ENCODE measurements at regions not wholly inside any gene's neighbourhood (a gene's known extent, or its start where the extent isn't known, plus 50 kb on each side); places are given as distances from the start of the nearest gene placed in this dataset.
"Not testable (repeated sequence)": the region's sequence is repeated elsewhere in the genome, so short reads cannot be mapped to it uniquely, and the experiment has no call there.

GRCh38 chr4:20196476-20196875 is 55.2 kb upstream of the SLIT2 start:
- DNase-seq (ENCODE audit: low spot score): no peak

- no peak for DNase-seq (ENCODE audit: low spot score)
Measured at GRCh38 chr4:20195071-20195885, 56.4 kb upstream of the SLIT2 start.

GRCh38 chr4:20194123-20195013 is 57.3 kb upstream of the SLIT2 start:
- DNase-seq (ENCODE audit: low spot score): no peak

- no peak for DNase-seq (ENCODE audit: low spot score)
Measured at GRCh38 chr4:20193141-20193936, 58.4 kb upstream of the SLIT2 start.

GRCh38 chr4:20192736-20193135 is 59.0 kb upstream of the SLIT2 start:
- no peak for DNase-seq (ENCODE audit: low spot score)

- DNase-seq (ENCODE audit: low spot score): no peak
Measured at GRCh38 chr4:20185103-20185502, 66.6 kb upstream of the SLIT2 start.

GRCh38 chr4:20183131-20183530 is 68.6 kb upstream of the SLIT2 start:
- DNase-seq (ENCODE audit: low spot score): not testable (repeated sequence)

- no peak for DNase-seq (ENCODE audit: low spot score)
Measured at GRCh38 chr4:20181926-20182325, 69.8 kb upstream of the SLIT2 start.

- no peak for DNase-seq (ENCODE audit: low spot score)
Measured at GRCh38 chr4:20180509-20180908, 71.2 kb upstream of the SLIT2 start.

GRCh38 chr4:20178902-20179576 is 72.7 kb upstream of the SLIT2 start:
- DNase-seq (ENCODE audit: low spot score): no peak

- DNase-seq (ENCODE audit: low spot score): no peak
Measured at GRCh38 chr4:20176881-20177280, 74.8 kb upstream of the SLIT2 start.

GRCh38 chr4:20172070-20172760 is 79.5 kb upstream of the SLIT2 start:
- DNase-seq (ENCODE audit: low spot score): no peak

GRCh38 chr4:20166544-20166943 is 85.2 kb upstream of the SLIT2 start:
- DNase-seq (ENCODE audit: low spot score): no peak

GRCh38 chr4:20159516-20159915 is 92.2 kb upstream of the SLIT2 start:
- no peak for DNase-seq (ENCODE audit: low spot score)

- no peak for DNase-seq (ENCODE audit: low spot score)
Measured at GRCh38 chr4:20158195-20158594, 93.5 kb upstream of the SLIT2 start.

GRCh38 chr4:20151436-20151835 is 100.3 kb upstream of the SLIT2 start:
- no peak for DNase-seq (ENCODE audit: low spot score)

GRCh38 chr4:20149143-20149542 is 102.6 kb upstream of the SLIT2 start:
- not testable (repeated sequence) for DNase-seq (ENCODE audit: low spot score)

- no peak for DNase-seq (ENCODE audit: low spot score)
Measured at GRCh38 chr4:20137176-20137575, 114.5 kb upstream of the SLIT2 start.

- no peak for DNase-seq (ENCODE audit: low spot score)
Measured at GRCh38 chr4:20127626-20128025, 124.1 kb upstream of the SLIT2 start.

GRCh38 chr4:20126906-20127305 is 124.8 kb upstream of the SLIT2 start:
- no peak for DNase-seq (ENCODE audit: low spot score)

Data from CD4-positive, alpha-beta T cell treated with Interleukin-15 for 4 hours (primary cell).